Spleen (tissue), 11 donors: ENCODE measurements at regions not wholly inside any gene's neighbourhood (a gene's known extent, or its start where the extent isn't known, plus 50 kb on each side); places are given as distances from the start of the nearest gene placed in this dataset.

Experiments
- DNase-seq: peaks from one replicate; pipeline ENCODE4 v3.0.0-alpha.2; 2020
- H3K27ac ChIP-seq, 8 donors: fragments of 200-600 bp; sonication (generic) in 7 of 8; 1 replicate in 4 of 8; 2 replicates in 4 of 8; pipeline versions ENCODE4 v1.5.0 to v1.8.0; 2016 to 2021; ENCODE audit warnings: inconsistent platforms in 4 of 8, mild to moderate bottlenecking in 4 of 8, moderate library complexity in 1 of 8
- H3K27me3 ChIP-seq, 7 donors: fragments of 200-600 bp; sonication (generic) in 6 of 7; replicated peaks in 1 of 7; 1 replicate in 4 of 7; 2 replicates in 3 of 7; pipeline versions ENCODE4 v1.5.0 to v1.8.0; 2016 to 2021; ENCODE audit warnings: inconsistent platforms in 3 of 7, mild to moderate bottlenecking in 1 of 7
- H3K36me3 ChIP-seq, 6 donors: fragments of 200-600 bp; sonication (generic) in 5 of 6; 1 replicate in 4 of 6; 2 replicates in 2 of 6; pipeline versions ENCODE4 v1.5.0 to v1.8.0; 2016 to 2021; ENCODE audit warnings: inconsistent platforms in 2 of 6
- H3K4me1 ChIP-seq, 6 donors: fragments of 200-600 bp; sonication (generic) in 5 of 6; 1 replicate in 3 of 6; 2 replicates in 3 of 6; pipeline versions ENCODE4 v1.5.0 to v1.8.0; 2016 to 2021; ENCODE audit warnings: inconsistent platforms in 3 of 6
- H3K4me3 ChIP-seq, 8 donors: fragments of 200-600 bp; sonication (generic) in 7 of 8; 1 replicate in 4 of 8; 2 replicates in 4 of 8; pipeline versions ENCODE4 v1.5.0 to v1.8.0; 2016 to 2021; ENCODE audit warnings: inconsistent platforms in 4 of 8, mild to moderate bottlenecking in 4 of 8, moderate library complexity in 2 of 8
- H3K9me3 ChIP-seq, 8 donors: fragments of 200-600 bp; sonication (generic) in 7 of 8; 1 replicate in 4 of 8; 2 replicates in 4 of 8; pipeline versions ENCODE4 v1.5.0 to v1.8.0; 2016 to 2021; ENCODE audit warnings: inconsistent platforms in 4 of 8
- POLR2A ChIP-seq, 3 donors: fragments of 450-650 bp; IDR thresholded peaks; one replicate each; pipeline ENCODE4 v1.5.1; 2017; ENCODE audit warnings: antibody characterized with exemption in 3 of 3, mild to moderate bottlenecking in 1 of 3
- POLR2AphosphoS5 ChIP-seq, 3 donors: sonication (generic); formaldehyde crosslinking; IDR thresholded peaks; one replicate each; pipeline ENCODE4 v1.5.1; 2017; ENCODE audit warnings: antibody characterized with exemption in 3 of 3
- WGBS, 5 donors: extraction: QIAGEN DNeasy Blood & Tissue Kit in 3 of 5; methylation state at CpG; one replicate each; pipeline versions ENCODE4 v1.1.5 to v1.1.7; 2013 to 2018; 5-methylcytosine and 5-hydroxymethylcytosine counted together
- intact Hi-C: fragments of 100-400 bp; cut with DNase I; formaldehyde crosslinking; loops from one replicate; pipeline ENCODE4 v1.15.0; 2023; ENCODE audit warnings: low total_unique reads
- TF ChIP-seq, protein P1 (sequence below), 11 experiments: fragments of 200-600 bp in 7 of 11; fragments of 450-650 bp in 4 of 11; sonication (generic) in 4 of 11; IDR thresholded peaks in 8 of 11; conservative IDR thresholded peaks in 3 of 11; 1 replicate in 7 of 11; 2 replicates in 4 of 11; pipeline versions ENCODE4 v1.4.0 to v1.8.0; 2016 to 2021; ENCODE audit warnings: antibody characterized with exemption in 11 of 11, inconsistent platforms in 4 of 11, mild to moderate bottlenecking in 1 of 11
- donor health status: healthy with polysubstance abuse.
- donor health status: DM: no; HTN: no; CAD: no; lungs with moderate emphysema.
- donor health status: DM: no; HTN: no; CAD: no.
- donor health status: Bipolar disorder and iron deficiency.
- donor health status: healthy.
- donor health status: DM: no; HTN: no; CAD: no.
- donor health status: DM: yes; HTN: yes; CAD: no.

DNA sequence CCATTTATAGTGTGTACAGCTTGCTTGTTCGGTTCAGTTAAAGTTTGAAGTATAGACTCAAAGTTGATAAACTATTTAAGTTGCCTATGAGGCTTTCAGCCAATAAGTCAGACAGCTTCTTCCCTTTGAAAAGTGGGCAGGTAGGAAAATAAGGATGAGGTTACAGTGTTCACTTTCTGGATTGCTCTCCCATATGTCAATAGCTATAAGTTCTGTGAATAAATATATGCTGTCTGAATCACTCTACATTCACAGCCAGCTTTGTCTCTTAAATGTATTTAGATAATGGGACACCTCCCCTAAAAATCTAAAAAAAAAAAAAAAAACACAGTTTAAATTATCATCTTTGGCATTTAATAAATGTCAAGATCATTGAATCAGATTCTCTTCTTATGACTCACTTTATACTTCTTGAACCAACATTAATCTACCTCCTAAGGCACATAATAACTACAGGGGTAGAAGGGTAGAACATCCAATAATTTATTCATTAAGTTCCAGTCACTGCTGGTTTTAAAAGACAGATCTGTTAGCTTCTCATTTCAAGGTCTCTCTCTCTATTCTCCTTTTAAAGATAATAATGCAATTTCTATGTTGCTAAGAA lies 126.4 kb upstream of the PCED1B start:
- peaks cover 0 to 10% (median 0%) of the 10 kb centered on the region in 7 donors for H3K27me3 ChIP-seq
- intact Hi-C loops: no loop called here
- 75 to 84% (median 82%) methylated on average over 1 of the region's 1 CpG for WGBS, 5 donors
- H3K27ac ChIP-seq: no peak overlapping the region
- TF ChIP-seq POLR2AphosphoS5 (IDR thresholded peaks at IDR 0.05) (no peak), POLR2A (IDR thresholded peaks at IDR 0.05) (no peak)
- TF ChIP-seq, protein P1, sequence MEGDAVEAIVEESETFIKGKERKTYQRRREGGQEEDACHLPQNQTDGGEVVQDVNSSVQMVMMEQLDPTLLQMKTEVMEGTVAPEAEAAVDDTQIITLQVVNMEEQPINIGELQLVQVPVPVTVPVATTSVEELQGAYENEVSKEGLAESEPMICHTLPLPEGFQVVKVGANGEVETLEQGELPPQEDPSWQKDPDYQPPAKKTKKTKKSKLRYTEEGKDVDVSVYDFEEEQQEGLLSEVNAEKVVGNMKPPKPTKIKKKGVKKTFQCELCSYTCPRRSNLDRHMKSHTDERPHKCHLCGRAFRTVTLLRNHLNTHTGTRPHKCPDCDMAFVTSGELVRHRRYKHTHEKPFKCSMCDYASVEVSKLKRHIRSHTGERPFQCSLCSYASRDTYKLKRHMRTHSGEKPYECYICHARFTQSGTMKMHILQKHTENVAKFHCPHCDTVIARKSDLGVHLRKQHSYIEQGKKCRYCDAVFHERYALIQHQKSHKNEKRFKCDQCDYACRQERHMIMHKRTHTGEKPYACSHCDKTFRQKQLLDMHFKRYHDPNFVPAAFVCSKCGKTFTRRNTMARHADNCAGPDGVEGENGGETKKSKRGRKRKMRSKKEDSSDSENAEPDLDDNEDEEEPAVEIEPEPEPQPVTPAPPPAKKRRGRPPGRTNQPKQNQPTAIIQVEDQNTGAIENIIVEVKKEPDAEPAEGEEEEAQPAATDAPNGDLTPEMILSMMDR (IDR thresholded peaks at IDR 0.05 in 8 of 11, conservative IDR thresholded peaks at IDR 0.05 in 3 of 11): no peak
- no peaks in the 10 kb centered on the region for H3K36me3 ChIP-seq
- no peaks in the 10 kb centered on the region for H3K9me3 ChIP-seq
- no peak overlapping the region for H3K4me3 ChIP-seq
- no peak for DNase-seq
- H3K4me1 ChIP-seq: no peaks in the 10 kb centered on the region

DNA sequence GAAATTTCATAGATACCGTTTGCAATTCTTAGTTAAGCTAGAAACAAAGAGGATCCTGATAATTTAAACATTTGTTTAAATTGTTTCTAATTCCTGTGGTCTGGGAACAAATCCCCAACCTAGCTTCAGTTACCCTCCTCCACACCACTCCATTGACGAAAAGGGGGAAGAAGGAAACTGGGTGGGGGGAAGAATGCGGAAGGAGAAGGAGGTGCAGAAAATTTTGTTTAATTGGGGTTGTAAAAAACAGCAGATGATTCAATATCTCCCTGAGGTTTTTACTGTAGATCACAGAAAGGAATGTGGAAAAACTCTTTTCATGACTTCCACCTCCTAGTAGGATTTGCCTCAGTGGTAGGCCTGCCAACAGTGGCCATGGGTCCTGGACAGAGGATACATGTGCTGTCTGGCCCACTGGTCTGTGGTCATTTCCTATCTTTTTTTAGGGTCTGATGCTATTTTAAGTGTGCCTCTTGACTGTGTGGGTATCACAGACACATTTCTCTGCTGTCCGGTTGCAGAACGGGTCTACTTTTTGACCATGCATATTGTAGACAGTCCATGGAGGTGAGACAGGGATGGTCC lies 122.9 kb upstream of the PCED1B start:
- WGBS, 5 donors: 52 to 64% (median 60%) methylated on average over 5 of the region's 5 CpGs
- H3K27me3 ChIP-seq: peaks cover 0 to 4% (median 0%) of the 10 kb centered on the region in 7 donors

DNA sequence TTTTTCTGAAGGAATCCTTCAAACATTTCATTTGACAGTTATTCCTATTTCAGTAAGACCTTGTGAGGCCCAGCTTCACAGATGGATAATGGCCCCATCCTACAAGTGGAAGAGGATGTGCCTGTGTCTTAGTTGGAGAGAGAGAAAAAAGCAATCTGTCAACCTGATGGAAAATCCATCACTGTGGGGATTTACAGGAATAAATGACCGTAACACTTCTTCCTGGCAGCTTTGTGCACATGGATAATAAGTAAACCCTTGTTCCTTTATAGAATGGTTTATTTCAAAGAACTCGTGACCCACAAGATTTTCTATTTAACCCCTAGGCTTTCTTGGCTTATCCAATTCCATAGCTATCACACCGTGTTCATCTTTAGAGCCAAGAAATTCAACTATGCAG lies 121.4 kb upstream of the PCED1B start:
- H3K9me3 ChIP-seq: no peaks in the 10 kb centered on the region
- H3K4me1 ChIP-seq: no peaks in the 10 kb centered on the region
- intact Hi-C loops: no loop called here
- H3K4me3 ChIP-seq: no peak overlapping the region
- no peak overlapping the region for H3K27ac ChIP-seq
- TF ChIP-seq POLR2AphosphoS5 (IDR thresholded peaks at IDR 0.05) (no peak), POLR2A (IDR thresholded peaks at IDR 0.05) (no peak)
- TF ChIP-seq, protein P1 (IDR thresholded peaks at IDR 0.05 in 8 of 11, conservative IDR thresholded peaks at IDR 0.05 in 3 of 11): no peak
- WGBS, 5 donors: 78 to 89% (median 82%) methylated on average over 3 of the region's 3 CpGs
- DNase-seq: no peak
- H3K27me3 ChIP-seq: peaks cover 0 to 4% (median 0%) of the 10 kb centered on the region in 7 donors
- no peaks in the 10 kb centered on the region for H3K36me3 ChIP-seq

More for the DNA sequence above, 122.9 kb upstream of the PCED1B start:
- Histone ChIP-seq H3K4me1 (no peaks in the 10 kb centered on the region), H3K4me3 (no peak overlapping the region), H3K36me3 (no peaks in the 10 kb centered on the region), H3K9me3 (no peaks in the 10 kb centered on the region), H3K27ac (no peak overlapping the region)
- intact Hi-C loops: no loop called here
- no peak for DNase-seq
- TF ChIP-seq, protein P1 (IDR thresholded peaks at IDR 0.05 in 8 of 11, conservative IDR thresholded peaks at IDR 0.05 in 3 of 11): no peak
- no peak for TF ChIP-seq POLR2AphosphoS5 (IDR thresholded peaks at IDR 0.05)
- no peak for TF ChIP-seq POLR2A (IDR thresholded peaks at IDR 0.05)

DNA sequence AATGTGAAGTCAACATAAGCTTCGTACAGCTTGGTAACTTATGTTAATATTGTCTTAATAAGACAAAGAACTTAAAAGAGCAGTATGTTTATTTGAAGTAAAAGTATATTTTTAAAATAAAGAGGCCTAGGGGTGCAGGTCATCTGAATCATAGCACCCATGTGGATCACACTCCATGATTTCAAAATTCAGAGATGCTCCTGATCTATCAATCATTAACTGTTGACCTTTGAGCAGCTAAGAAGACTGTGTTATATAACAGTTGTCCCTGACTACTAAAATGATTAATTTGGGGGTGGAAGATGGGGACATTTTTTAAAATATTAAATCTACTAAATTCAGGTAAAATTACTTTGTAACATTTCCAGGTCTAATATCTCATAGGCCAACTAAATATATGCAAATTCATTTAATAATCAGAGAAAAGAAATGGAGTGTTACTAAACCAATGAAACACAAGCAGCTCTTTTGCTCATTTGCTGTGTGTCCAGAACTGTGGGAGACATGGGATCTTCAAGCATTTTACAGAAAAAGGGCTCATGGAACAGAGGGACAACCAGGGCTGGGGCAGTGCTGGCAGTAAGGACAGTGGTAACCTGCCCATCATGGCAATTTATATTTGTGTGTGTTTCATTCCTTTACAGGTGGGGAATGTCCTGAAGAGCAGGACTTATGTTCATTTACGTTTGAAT lies 120.7 kb upstream of the PCED1B start:
- intact Hi-C loops: no loop called here
- 71 to 87% (median 77%) methylated on average over 2 of the region's 2 CpGs for WGBS, 5 donors
- Histone ChIP-seq H3K27me3 (peaks cover 0 to 4% (median 0%) of the 10 kb centered on the region in 7 donors), H3K36me3 (no peaks in the 10 kb centered on the region), H3K27ac (no peak overlapping the region), H3K4me1 (no peaks in the 10 kb centered on the region), H3K9me3 (no peaks in the 10 kb centered on the region), H3K4me3 (no peak overlapping the region)
- TF ChIP-seq POLR2AphosphoS5 (IDR thresholded peaks at IDR 0.05) (no peak), POLR2A (IDR thresholded peaks at IDR 0.05) (no peak)
- TF ChIP-seq, protein P1 (IDR thresholded peaks at IDR 0.05 in 8 of 11, conservative IDR thresholded peaks at IDR 0.05 in 3 of 11): no peak
- no peak for DNase-seq
